Adrenal gland (tissue), 9 donors: ENCODE measurements at regions not wholly inside any gene's neighbourhood (a gene's known extent, or its start where the extent isn't known, plus 50 kb on each side); places are given as distances from the start of the nearest gene placed in this dataset.

Source experiments
- DNase-seq, 7 donors: peaks; one replicate each; pipeline ENCODE4 v3.0.0-alpha.2; 2019 to 2020
- H3K27ac ChIP-seq, 5 donors: fragments of 200-600 bp; sonication (generic) in 4 of 5; 1 replicate in 3 of 5; 2 replicates in 2 of 5; pipeline versions ENCODE4 v1.5.1 to v1.8.0; 2016 to 2020; ENCODE audit warnings: mild to moderate bottlenecking in 1 of 5
- H3K27me3 ChIP-seq: fragments of 200-600 bp; 2 replicates; pipeline ENCODE4 v1.8.0; 2021
- H3K36me3 ChIP-seq, 2 donors: fragments of 200-600 bp; replicated peaks in 1 of 2; 1 replicate in 1 of 2; 2 replicates in 1 of 2; pipeline versions ENCODE4 v1.5.1 to v1.8.0; 2018 to 2022
- H3K4me1 ChIP-seq, 2 donors: fragments of 200-600 bp; replicated peaks in 1 of 2; 1 replicate in 1 of 2; 2 replicates in 1 of 2; pipeline versions ENCODE4 v1.5.1 to v1.8.0; 2018 to 2021
- H3K4me3 ChIP-seq, 4 donors: fragments of 200-600 bp; sonication (generic) in 3 of 4; one replicate each; pipeline ENCODE4 v1.5.1; 2016 to 2018
- H3K9me3 ChIP-seq, 3 donors: fragments of 200-600 bp; sonication (generic) in 1 of 3; replicated peaks in 1 of 3; 1 replicate in 2 of 3; 2 replicates in 1 of 3; pipeline versions ENCODE4 v1.5.1 to v1.8.0; 2016 to 2021
- POLR2A ChIP-seq, 2 donors: fragments of 450-650 bp; IDR thresholded peaks; one replicate each; pipeline ENCODE4 v1.6.1; 2017; ENCODE audit warnings: antibody characterized with exemption in 2 of 2, mild to moderate bottlenecking in 2 of 2, moderate library complexity in 1 of 2
- WGBS, 4 donors: extraction: QIAGEN DNeasy Blood & Tissue Kit in 2 of 4; methylation state at CpG; one replicate each; pipeline versions ENCODE4 v1.1.5 to v1.1.7; 2013 to 2017; 5-methylcytosine and 5-hydroxymethylcytosine counted together
- intact Hi-C, 2 donors: fragments of 100-400 bp; cut with DNase I; formaldehyde crosslinking; loops; one replicate each; pipeline versions ENCODE4 v1.14.1 to v1.15.0; 2022 to 2023
- TF ChIP-seq, protein P1 (sequence below), 6 experiments: fragments of 450-650 bp in 4 of 6; fragments of 200-600 bp in 2 of 6; sonication (generic) in 1 of 6; IDR thresholded peaks; 1 replicate in 5 of 6; 2 replicates in 1 of 6; pipeline versions ENCODE4 v1.5.1 to v1.8.0; 2016 to 2021; ENCODE audit warnings: antibody characterized with exemption in 6 of 6, mild to moderate bottlenecking in 2 of 6, moderate library complexity in 1 of 6
- donor health status: healthy with polysubstance abuse.
- donor health status: Bipolar disorder and iron deficiency.
- donor health status: DM: yes; HTN: yes; CAD: no.
- donor health status: DM: no; HTN: no; CAD: no.
- donor health status: DM: no; HTN: no; CAD: no.

DNA sequence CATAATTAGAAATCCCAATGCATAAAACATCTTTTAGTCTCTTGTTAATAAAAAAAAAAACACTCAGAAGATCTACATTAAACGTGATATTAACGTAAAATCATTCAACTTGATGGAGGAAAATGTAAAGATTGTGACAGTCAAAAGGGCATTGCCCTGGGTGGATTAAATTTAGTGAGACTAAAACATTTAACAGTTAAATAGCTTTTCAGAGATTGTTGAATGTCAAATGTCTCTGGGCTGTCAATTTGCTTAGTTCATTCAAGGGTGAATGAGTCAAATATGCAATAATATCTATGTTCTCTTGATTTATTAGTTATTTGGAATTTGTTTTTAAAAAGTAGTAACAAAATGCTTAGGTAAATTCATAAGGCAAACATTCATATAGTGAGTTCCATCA lies 836.6 kb upstream of the PCDH10 start:
- DNase-seq: no peak
- Histone ChIP-seq H3K4me3 (no peak overlapping the region), H3K36me3 (no peaks in the 10 kb centered on the region), H3K4me1 (no peaks in the 10 kb centered on the region), H3K27ac (no peak overlapping the region), H3K9me3 (no peaks in the 10 kb centered on the region), H3K27me3 (no peaks in the 10 kb centered on the region)
- intact Hi-C loops: no loop called here
- WGBS, 4 donors: 76 to 88% (median 82%) methylated on average over 2 of the region's 2 CpGs
- no peak for TF ChIP-seq POLR2A (IDR thresholded peaks at IDR 0.05)
- TF ChIP-seq, protein P1, sequence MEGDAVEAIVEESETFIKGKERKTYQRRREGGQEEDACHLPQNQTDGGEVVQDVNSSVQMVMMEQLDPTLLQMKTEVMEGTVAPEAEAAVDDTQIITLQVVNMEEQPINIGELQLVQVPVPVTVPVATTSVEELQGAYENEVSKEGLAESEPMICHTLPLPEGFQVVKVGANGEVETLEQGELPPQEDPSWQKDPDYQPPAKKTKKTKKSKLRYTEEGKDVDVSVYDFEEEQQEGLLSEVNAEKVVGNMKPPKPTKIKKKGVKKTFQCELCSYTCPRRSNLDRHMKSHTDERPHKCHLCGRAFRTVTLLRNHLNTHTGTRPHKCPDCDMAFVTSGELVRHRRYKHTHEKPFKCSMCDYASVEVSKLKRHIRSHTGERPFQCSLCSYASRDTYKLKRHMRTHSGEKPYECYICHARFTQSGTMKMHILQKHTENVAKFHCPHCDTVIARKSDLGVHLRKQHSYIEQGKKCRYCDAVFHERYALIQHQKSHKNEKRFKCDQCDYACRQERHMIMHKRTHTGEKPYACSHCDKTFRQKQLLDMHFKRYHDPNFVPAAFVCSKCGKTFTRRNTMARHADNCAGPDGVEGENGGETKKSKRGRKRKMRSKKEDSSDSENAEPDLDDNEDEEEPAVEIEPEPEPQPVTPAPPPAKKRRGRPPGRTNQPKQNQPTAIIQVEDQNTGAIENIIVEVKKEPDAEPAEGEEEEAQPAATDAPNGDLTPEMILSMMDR (IDR thresholded peaks at IDR 0.05): no peak

DNA sequence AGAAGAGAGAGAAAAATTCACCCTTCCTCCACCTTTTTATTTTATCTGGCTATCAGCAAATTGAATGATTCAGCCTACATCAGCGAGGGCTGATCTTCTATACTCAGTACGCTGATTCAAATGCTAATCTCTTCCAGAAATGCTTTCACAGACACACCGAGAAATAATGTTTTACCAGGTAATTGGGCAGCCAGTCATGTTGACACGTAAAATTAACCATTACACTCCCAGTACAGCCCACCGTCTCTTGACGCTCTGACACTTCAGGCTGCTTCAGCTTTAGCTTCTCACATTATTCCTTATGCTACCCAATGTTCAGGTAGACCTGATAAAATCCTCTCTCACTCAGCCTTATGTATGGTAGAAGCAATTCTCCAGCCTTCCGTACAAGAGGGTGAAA lies 835.2 kb upstream of the PCDH10 start:
- Histone ChIP-seq H3K4me1 (no peaks in the 10 kb centered on the region), H3K27me3 (no peaks in the 10 kb centered on the region), H3K4me3 (no peak overlapping the region), H3K27ac (no peak overlapping the region), H3K9me3 (no peaks in the 10 kb centered on the region), H3K36me3 (no peaks in the 10 kb centered on the region)
- DNase-seq: no peak
- WGBS, 4 donors: 46 to 71% (median 65%) methylated on average over 7 of the region's 7 CpGs
- TF ChIP-seq, protein P1 (IDR thresholded peaks at IDR 0.05): no peak
- no peak for TF ChIP-seq POLR2A (IDR thresholded peaks at IDR 0.05)
- intact Hi-C loops: no loop called here

DNA sequence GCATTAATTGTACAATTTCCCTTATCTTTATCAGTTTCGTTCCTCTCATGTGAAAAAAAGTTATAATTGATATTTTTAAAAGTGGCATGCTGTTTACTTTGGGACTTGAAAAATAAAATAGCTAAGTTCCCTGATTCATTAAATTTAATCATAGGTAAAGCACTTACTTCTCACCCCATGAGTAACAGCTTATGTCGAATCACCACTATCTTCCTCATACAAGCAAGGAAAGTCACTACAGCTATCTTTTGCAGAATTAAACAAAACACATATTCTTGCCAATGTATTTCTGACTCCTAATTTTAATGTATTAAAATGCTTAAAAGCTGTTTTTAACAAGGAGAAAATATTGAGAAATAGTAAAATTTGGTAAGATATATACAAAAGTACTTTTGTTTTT lies 832.4 kb upstream of the PCDH10 start:
- no peaks in the 10 kb centered on the region for H3K9me3 ChIP-seq
- WGBS, 4 donors: 80 to 91% (median 90%) methylated on average over 2 of the region's 2 CpGs
- H3K4me1 ChIP-seq: no peaks in the 10 kb centered on the region
- no peak overlapping the region for H3K27ac ChIP-seq
- intact Hi-C loops: no loop called here
- TF ChIP-seq, protein P1 (IDR thresholded peaks at IDR 0.05): no peak
- no peak for TF ChIP-seq POLR2A (IDR thresholded peaks at IDR 0.05)
- no peaks in the 10 kb centered on the region for H3K27me3 ChIP-seq
- H3K36me3 ChIP-seq: no peaks in the 10 kb centered on the region
- no peak overlapping the region for H3K4me3 ChIP-seq
- DNase-seq: no peak

DNA sequence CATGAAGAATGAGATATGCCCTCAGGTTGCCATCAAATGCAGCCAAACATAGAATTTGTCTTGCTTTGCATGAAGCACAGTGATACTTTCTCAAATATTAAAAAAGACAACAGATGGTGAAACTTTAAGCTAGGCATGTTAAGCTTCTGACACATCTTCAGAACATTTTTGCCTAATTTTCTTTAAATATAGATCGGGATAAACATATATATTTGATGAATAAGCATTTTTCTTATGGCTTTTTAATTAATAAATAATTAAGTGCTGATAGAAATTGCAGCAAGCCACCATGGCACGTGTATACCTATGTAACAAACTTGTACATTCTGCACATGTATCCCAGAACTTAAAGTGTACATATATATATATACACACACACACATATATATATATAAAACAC lies 831.2 kb upstream of the PCDH10 start:
- TF ChIP-seq, protein P1 (IDR thresholded peaks at IDR 0.05): no peak
- TF ChIP-seq POLR2A (IDR thresholded peaks at IDR 0.05): no peak
- no peaks in the 10 kb centered on the region for H3K4me1 ChIP-seq
- no peak overlapping the region for H3K27ac ChIP-seq
- H3K27me3 ChIP-seq: no peaks in the 10 kb centered on the region
- no peaks in the 10 kb centered on the region for H3K36me3 ChIP-seq
- DNase-seq: no peak
- H3K9me3 ChIP-seq: no peaks in the 10 kb centered on the region
- H3K4me3 ChIP-seq: no peak overlapping the region
- 81 to 88% (median 81%) methylated on average over 2 of the region's 2 CpGs for WGBS, 4 donors
- intact Hi-C loops: no loop called here
